Osteocyte (in vitro differentiated cells): ENCODE measurements at regions not wholly inside any gene's neighbourhood (a gene's known extent, or its start where the extent isn't known, plus 50 kb on each side); places are given as distances from the start of the nearest gene placed in this dataset.
"Not testable (repeated sequence)": the region's sequence is repeated elsewhere in the genome, so short reads cannot be mapped to it uniquely, and the experiment has no call there.

ENCODE experiments used
- DNase-seq: peaks from one replicate; pipeline ENCODE4 v3.0.0; 2021; ENCODE audit warnings: mixed read lengths; ENCODE audit not compliant: unreplicated experiment; ENCODE audit errors: extremely low spot score
- H3K27ac Mint-ChIP-seq: one replicate; pipeline ENCODE4 v1.8.0; 2021; ENCODE audit warnings: mild to moderate bottlenecking, mixed read lengths; ENCODE audit not compliant: unreplicated experiment
- H3K27me3 Mint-ChIP-seq: one replicate; pipeline ENCODE4 v1.8.0; 2021; ENCODE audit warnings: mixed read lengths; ENCODE audit not compliant: unreplicated experiment
- H3K36me3 Mint-ChIP-seq: one replicate; pipeline ENCODE4 v1.8.0; 2021; ENCODE audit warnings: mixed read lengths; ENCODE audit not compliant: unreplicated experiment
- H3K4me1 Mint-ChIP-seq: one replicate; pipeline ENCODE4 v1.8.0; 2021; ENCODE audit warnings: mixed read lengths; ENCODE audit not compliant: unreplicated experiment
- H3K4me3 Mint-ChIP-seq: one replicate; pipeline ENCODE4 v1.8.0; 2021; ENCODE audit warnings: mild to moderate bottlenecking, moderate library complexity, mixed read lengths; ENCODE audit not compliant: unreplicated experiment
- H3K9me3 Mint-ChIP-seq: one replicate; pipeline ENCODE4 v1.8.0; 2021; ENCODE audit warnings: mixed read lengths; ENCODE audit not compliant: unreplicated experiment
- CTCF ChIP-seq: fragments of 200-600 bp; sonication (generic); IDR thresholded peaks from 2 replicates; pipeline ENCODE4 v1.5.0; 2021; ENCODE audit warnings: antibody characterized with exemption, mild to moderate bottlenecking, moderate library complexity

DNA sequence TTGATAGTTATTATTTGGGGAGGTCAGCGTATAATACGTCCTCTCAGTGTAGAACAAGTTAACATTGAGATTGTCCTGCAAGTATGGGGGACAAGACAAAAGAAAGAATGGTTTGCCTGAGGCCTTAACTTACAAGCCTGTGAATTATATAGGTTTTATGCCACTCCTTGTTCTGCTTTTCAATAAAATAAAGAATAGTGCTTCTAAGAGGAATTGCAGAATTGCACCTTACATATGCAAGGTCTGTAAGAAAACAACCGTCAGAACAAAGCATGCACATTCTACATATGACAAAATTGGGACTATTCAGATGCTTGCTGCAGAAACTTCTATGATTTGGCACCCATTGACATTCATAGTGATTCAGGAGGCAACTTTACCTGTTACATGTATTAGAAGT, 785.0 kb downstream of the NR4A2 start:
- Mint-ChIP-seq H3K4me3 (no peak overlapping the region), H3K4me1 (peaks cover 2% of the 10 kb centered on the region), H3K9me3 (no peaks in the 10 kb centered on the region), H3K36me3 (no peaks in the 10 kb centered on the region), H3K27ac (no peak overlapping the region), H3K27me3 (no peaks in the 10 kb centered on the region)
- no peak for TF ChIP-seq CTCF
- no peak for DNase-seq

DNA sequence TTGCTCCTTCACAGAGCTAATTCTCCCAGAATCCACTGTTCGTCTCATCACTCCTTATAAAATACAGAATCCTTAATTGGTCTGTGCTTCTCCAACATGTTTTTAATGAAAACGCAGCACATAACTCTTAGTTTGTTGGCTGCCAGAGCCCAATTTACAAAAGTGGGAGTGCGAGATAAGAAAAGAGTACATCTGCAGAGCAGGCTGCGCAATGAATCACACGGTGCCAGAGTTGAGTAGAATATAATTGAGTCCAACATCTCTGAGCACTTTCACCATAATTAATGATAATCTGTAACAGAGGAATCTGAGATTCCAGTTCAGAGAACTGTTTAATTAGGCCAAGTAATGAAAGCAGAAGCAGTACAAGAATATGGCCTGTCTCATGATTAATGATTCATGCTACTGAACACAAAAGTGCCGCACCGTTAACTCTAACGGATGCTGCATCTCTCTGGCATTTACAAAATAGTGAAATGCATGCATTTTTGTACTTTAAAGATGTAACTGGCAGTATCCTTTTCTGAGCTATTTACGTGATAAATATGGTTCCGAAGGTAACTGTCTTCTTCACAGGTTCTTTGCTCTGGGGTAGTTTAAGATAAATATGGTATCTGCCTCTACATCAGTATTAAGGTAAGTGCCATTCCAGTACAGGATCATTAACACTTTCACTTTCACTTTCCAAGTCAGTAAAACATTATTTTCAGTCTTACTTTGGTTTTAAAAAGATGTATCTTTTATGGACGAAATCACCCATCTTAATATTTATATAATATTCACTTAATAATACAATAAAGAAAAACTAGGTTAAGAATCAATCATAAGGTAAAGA, 785.6 kb downstream of the NR4A2 start:
- no peak overlapping the region for H3K27ac Mint-ChIP-seq
- H3K4me3 Mint-ChIP-seq = no peak overlapping the region
- no peak for TF ChIP-seq CTCF
- DNase-seq = no peak
- no peaks in the 10 kb centered on the region for H3K36me3 Mint-ChIP-seq
- H3K27me3 Mint-ChIP-seq = no peaks in the 10 kb centered on the region
- H3K9me3 Mint-ChIP-seq = no peaks in the 10 kb centered on the region
- H3K4me1 Mint-ChIP-seq = peaks cover 2% of the 10 kb centered on the region

- H3K4me1 Mint-ChIP-seq, H3K27me3 Mint-ChIP-seq, H3K36me3 Mint-ChIP-seq, H3K9me3 Mint-ChIP-seq, DNase-seq, H3K4me3 Mint-ChIP-seq, H3K27ac Mint-ChIP-seq: not testable (repeated sequence)
These were observed 793.5 kb downstream of the NR4A2 start for GRCh38 chr2:155539028-155539427.

DNA sequence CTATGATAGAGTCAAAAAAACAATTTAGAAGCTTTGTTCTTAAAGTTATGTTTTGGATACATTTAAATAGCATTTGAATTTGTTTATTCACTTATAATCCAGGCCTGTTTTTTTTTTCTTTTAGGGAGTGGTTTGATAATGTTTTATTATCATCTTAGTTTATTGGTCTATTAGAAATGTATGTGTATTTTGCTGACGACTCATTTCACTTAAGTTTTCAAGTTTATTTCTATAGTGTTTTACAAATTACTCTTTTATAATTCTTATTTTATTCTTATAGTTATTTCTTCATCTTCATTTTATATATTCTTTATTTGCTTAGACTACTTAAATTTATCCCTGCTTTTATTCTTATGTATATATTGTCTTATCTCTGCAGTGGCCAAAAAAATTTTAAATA, 804.5 kb downstream of the NR4A2 start:
- Mint-ChIP-seq H3K27me3 (no peaks in the 10 kb centered on the region), H3K27ac (no peak overlapping the region), H3K9me3 (no peaks in the 10 kb centered on the region), H3K4me1 (no peaks in the 10 kb centered on the region), H3K4me3 (no peak overlapping the region), H3K36me3 (no peaks in the 10 kb centered on the region)
- no peak for DNase-seq
- no peak for TF ChIP-seq CTCF

DNA sequence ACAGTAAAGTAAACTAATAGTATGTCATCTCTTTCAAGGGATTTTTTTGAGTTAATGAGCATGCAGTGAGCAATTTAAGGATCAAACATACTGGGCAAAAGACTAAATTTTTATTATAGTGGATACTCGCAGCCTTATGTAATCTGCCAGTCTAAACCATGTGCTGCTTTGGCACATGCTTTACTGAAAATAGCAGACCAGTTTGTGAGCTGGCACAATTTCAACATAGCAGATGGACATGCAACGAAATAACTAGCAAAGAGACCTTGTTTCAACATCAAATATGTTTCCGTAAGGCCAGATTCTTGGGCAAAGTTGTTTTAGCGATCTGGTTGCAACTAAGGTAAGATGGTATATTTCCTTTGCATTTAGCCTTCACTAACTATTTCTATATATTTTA, 807.3 kb downstream of the NR4A2 start:
- H3K27me3 Mint-ChIP-seq = peaks cover 2% of the 10 kb centered on the region
- no peaks in the 10 kb centered on the region for H3K4me1 Mint-ChIP-seq
- TF ChIP-seq CTCF = no peak
- DNase-seq = no peak
- no peaks in the 10 kb centered on the region for H3K9me3 Mint-ChIP-seq
- H3K27ac Mint-ChIP-seq = no peak overlapping the region
- H3K4me3 Mint-ChIP-seq = no peak overlapping the region
- H3K36me3 Mint-ChIP-seq = no peaks in the 10 kb centered on the region
